H9 (cell line): ENCODE measurements at regions not wholly inside any gene's neighbourhood (a gene's known extent, or its start where the extent isn't known, plus 50 kb on each side); places are given as distances from the start of the nearest gene placed in this dataset.

Source experiments
- DNase-seq: peaks from one replicate; pipeline ENCODE4 v3.0.0-alpha.2; 2017
- H2AFZ ChIP-seq: one replicate; pipeline ENCODE4 v1.6.1; 2013; ENCODE audit warnings: mild to moderate bottlenecking, low read length, control low read depth, moderate library complexity
- H2AK5ac ChIP-seq: 2 replicates; pipeline ENCODE4 v1.6.1; 2013; ENCODE audit warnings: low read length, control low read depth, mixed read lengths; ENCODE audit not compliant: insufficient read length
- H2BK120ac ChIP-seq: one replicate; pipeline ENCODE4 v1.6.1; 2013; ENCODE audit warnings: low read depth, mild to moderate bottlenecking, low read length, control low read depth, inconsistent platforms; ENCODE audit not compliant: poor library complexity, severe bottlenecking
- H2BK12ac ChIP-seq: 2 replicates; pipeline ENCODE4 v1.6.1; 2013; ENCODE audit warnings: low read length, control low read depth, mixed read lengths, low read depth; ENCODE audit not compliant: insufficient read length
- H2BK15ac ChIP-seq: 2 replicates; pipeline ENCODE4 v1.6.1; 2013; ENCODE audit warnings: low read depth, low read length, control low read depth
- H2BK20ac ChIP-seq: one replicate; pipeline ENCODE4 v1.6.1; 2013; ENCODE audit warnings: low read depth, mild to moderate bottlenecking, low read length, control low read depth, inconsistent platforms; ENCODE audit not compliant: poor library complexity, severe bottlenecking
- H2BK5ac ChIP-seq: 2 replicates; pipeline ENCODE4 v1.6.1; 2013; ENCODE audit warnings: low read length, control low read depth, mixed read lengths; ENCODE audit not compliant: insufficient read length
- H3K14ac ChIP-seq: 2 replicates; pipeline ENCODE4 v1.6.1; 2013; ENCODE audit warnings: low read length, control low read depth; ENCODE audit not compliant: insufficient read depth
- H3K18ac ChIP-seq: 2 replicates; pipeline ENCODE4 v1.6.1; 2013; ENCODE audit warnings: low read depth, mild to moderate bottlenecking, mixed read lengths, low read length, control low read depth; ENCODE audit not compliant: insufficient read length
- H3K23ac ChIP-seq: 2 replicates; pipeline ENCODE4 v1.6.1; 2013; ENCODE audit warnings: low read length, control low read depth, mixed read lengths, low read depth; ENCODE audit not compliant: insufficient read length
- H3K23me2 ChIP-seq: 2 replicates; pipeline ENCODE4 v1.6.1; 2013; ENCODE audit warnings: low read depth, mild to moderate bottlenecking, mixed read lengths, low read length, control low read depth; ENCODE audit not compliant: insufficient read length, poor library complexity, severe bottlenecking
- H3K27ac ChIP-seq: 2 replicates; pipeline ENCODE4 v1.5.1; 2013; ENCODE audit warnings: low read length, control low read depth, mixed read lengths, low read depth; ENCODE audit not compliant: insufficient read length
- H3K27me3 ChIP-seq: 2 replicates; pipeline ENCODE4 v1.6.1; 2013; ENCODE audit warnings: low read length, control low read depth, inconsistent platforms; ENCODE audit not compliant: insufficient read depth
- H3K4ac ChIP-seq: 2 replicates; pipeline ENCODE4 v1.6.1; 2013; ENCODE audit warnings: low read depth, mild to moderate bottlenecking, control low read depth, inconsistent platforms, low read length, moderate library complexity
- H3K4me1 ChIP-seq: 2 replicates; pipeline ENCODE4 v1.6.1; 2013; ENCODE audit warnings: low read length, control low read depth, inconsistent platforms; ENCODE audit not compliant: insufficient read depth
- H3K4me2 ChIP-seq: 2 replicates; pipeline ENCODE4 v1.6.1; 2013; ENCODE audit warnings: low read length, control low read depth, mixed read lengths; ENCODE audit not compliant: insufficient read length, insufficient read depth
- H3K56ac ChIP-seq: 2 replicates; pipeline ENCODE4 v1.6.1; 2013; ENCODE audit warnings: low read depth, mild to moderate bottlenecking, mixed read lengths, low read length, control low read depth; ENCODE audit not compliant: insufficient read length
- H3K79me1 ChIP-seq: 2 replicates; pipeline ENCODE4 v1.6.1; 2013; ENCODE audit warnings: low read depth, mild to moderate bottlenecking, moderate library complexity, low read length, control low read depth, inconsistent platforms; ENCODE audit not compliant: insufficient read depth, poor library complexity, severe bottlenecking
- H3K79me2 ChIP-seq: 2 replicates; pipeline ENCODE4 v1.6.1; 2013; ENCODE audit warnings: low read length, control low read depth, inconsistent platforms; ENCODE audit not compliant: insufficient read depth
- H3K9ac ChIP-seq: 2 replicates; pipeline ENCODE4 v1.6.1; 2013; ENCODE audit warnings: low read length, control low read depth, mixed read lengths; ENCODE audit not compliant: insufficient read length; ENCODE audit errors: extremely low read depth
- H3K9me3 ChIP-seq: one replicate; pipeline ENCODE4 v1.6.1; 2013; ENCODE audit warnings: low read depth, low read length, inconsistent platforms; ENCODE audit not compliant: control insufficient read depth
- H3T11ph ChIP-seq: one replicate; pipeline ENCODE4 v1.6.1; 2013; ENCODE audit warnings: mild to moderate bottlenecking, low read length, control low read depth, inconsistent platforms
- H4K20me1 ChIP-seq: one replicate; pipeline ENCODE4 v1.6.1; 2013; ENCODE audit not compliant: control insufficient read depth, insufficient read length, insufficient read depth
- H4K5ac ChIP-seq: 2 replicates; pipeline ENCODE4 v1.6.1; 2013; ENCODE audit warnings: low read depth, mild to moderate bottlenecking, mixed read lengths, low read length, control low read depth; ENCODE audit not compliant: insufficient read length
- H4K8ac ChIP-seq: replicated peaks from 2 replicates; pipeline ENCODE4 v1.6.1; 2013; ENCODE audit warnings: low read length, control low read depth, mixed read lengths, low read depth; ENCODE audit not compliant: insufficient read length
- H4K91ac ChIP-seq: 2 replicates; pipeline ENCODE4 v1.6.1; 2013; ENCODE audit warnings: low read depth, mild to moderate bottlenecking, moderate library complexity, mixed read lengths, low read length, control low read depth; ENCODE audit not compliant: insufficient read length
- H3K27ac Mint-ChIP-seq, 3 experiments: 2 replicates in 2 of 3; 3 replicates in 1 of 3; pipeline ENCODE4 v1.8.0; 2020 to 2021; ENCODE audit warnings: mixed read lengths in 3 of 3, mild to moderate bottlenecking in 1 of 3, moderate library complexity in 1 of 3
- H3K27me3 Mint-ChIP-seq: 2 replicates; pipeline ENCODE4 v1.8.0; 2021; ENCODE audit warnings: low read depth, mild to moderate bottlenecking, moderate library complexity, mixed read lengths
- H3K36me3 Mint-ChIP-seq, 3 experiments: 2 replicates in 2 of 3; 3 replicates in 1 of 3; pipeline ENCODE4 v1.8.0; 2020 to 2021; ENCODE audit warnings: low read depth in 3 of 3, mixed read lengths in 3 of 3; ENCODE audit not compliant: insufficient read depth in 1 of 3
- H3K4me1 Mint-ChIP-seq, 2 experiments: 2 replicates each; pipeline ENCODE4 v1.8.0; 2020; ENCODE audit warnings: mixed read lengths in 2 of 2
- H3K4me3 Mint-ChIP-seq, 2 experiments: 2 replicates in 1 of 2; 3 replicates in 1 of 2; pipeline ENCODE4 v1.8.0; 2020 to 2021; ENCODE audit warnings: mild to moderate bottlenecking in 2 of 2, mixed read lengths in 2 of 2, moderate library complexity in 1 of 2
- H3K9me3 Mint-ChIP-seq, 2 experiments: 2 replicates in 1 of 2; 3 replicates in 1 of 2; pipeline ENCODE4 v1.8.0; 2020; ENCODE audit warnings: mild to moderate bottlenecking in 2 of 2, mixed read lengths in 2 of 2, moderate library complexity in 1 of 2
- CTCF ChIP-seq: fragments of 200-600 bp; sonication (generic); conservative IDR thresholded peaks from 3 replicates; pipeline ENCODE4 v1.8.0; 2021; ENCODE audit warnings: antibody characterized with exemption, mild to moderate bottlenecking
- WGBS: extraction: QIAGEN DNeasy Blood & Tissue Kit; methylation state at CpG from one replicate; pipeline ENCODE4 v1.1.7; 2013; ENCODE audit warnings: missing lambda C conversion rate, low lambda C conversion rate, mixed read lengths; ENCODE audit not compliant: insufficient read length; ENCODE audit errors: extremely low coverage; 5-methylcytosine and 5-hydroxymethylcytosine counted together

DNA sequence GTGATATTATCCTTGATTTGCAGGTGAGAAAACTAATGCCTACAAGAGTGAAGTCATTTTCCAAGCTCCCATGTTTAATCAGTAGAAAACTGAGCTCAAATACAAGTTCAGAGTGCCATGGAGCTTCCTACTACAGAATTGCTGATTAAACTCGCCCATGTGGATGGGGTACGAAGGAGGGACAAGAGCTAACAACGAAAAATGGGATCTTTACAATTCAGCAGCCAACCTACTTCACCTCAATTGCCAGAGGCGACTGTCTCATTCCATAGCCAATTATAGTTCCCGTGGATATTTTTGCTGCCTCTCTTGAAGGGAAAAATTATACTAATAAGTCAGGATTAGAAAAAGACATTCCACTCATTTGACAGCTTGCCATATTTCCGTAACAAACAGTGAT, 1155.1 kb downstream of the OLFM4 start:
- no peak overlapping the region for H3K4me2 ChIP-seq
- no peak overlapping the region for H2AK5ac ChIP-seq
- no peak overlapping the region for H2BK5ac ChIP-seq
- Mint-ChIP-seq H3K27ac (peak overlapping the region in 2 of 3 experiments; percentile 17 to 50; a peak in 2 of 7 replicates), H3K4me1 (peaks cover 31 to 38% of the 10 kb centered on the region in 2 experiments), H3K9me3 (peaks cover 0 to 4% of the 10 kb centered on the region in 2 experiments; a peak in 1 of 5 replicates), H3K27me3 (no peaks in the 10 kb centered on the region), H3K4me3 (no peak overlapping the region), H3K36me3 (no peaks in the 10 kb centered on the region)
- no peaks in the 10 kb centered on the region for H4K20me1 ChIP-seq
- no peak overlapping the region for H3K27ac ChIP-seq
- H3K79me2 ChIP-seq: no peaks in the 10 kb centered on the region
- no peak overlapping the region for H3K56ac ChIP-seq
- no peak overlapping the region for H2AFZ ChIP-seq
- H3K23ac ChIP-seq: no peak overlapping the region
- WGBS: no CpG with 5 or more reads among the region's 6 CpGs
- no peaks in the 10 kb centered on the region for H3K79me1 ChIP-seq
- H3K9me3 ChIP-seq: no peaks in the 10 kb centered on the region
- H4K91ac ChIP-seq: no peak overlapping the region
- DNase-seq: no peak
- no peak overlapping the region for H3K9ac ChIP-seq
- no peak overlapping the region for H2BK120ac ChIP-seq
- H2BK15ac ChIP-seq: no peak overlapping the region
- no peaks in the 10 kb centered on the region for H3K27me3 ChIP-seq
- H4K5ac ChIP-seq: no peak overlapping the region
- no peaks in the 10 kb centered on the region for H3K23me2 ChIP-seq
- H3K14ac ChIP-seq: no peak overlapping the region
- H3K4me1 ChIP-seq: peaks cover 7% of the 10 kb centered on the region; the same call in 1 of the 2 replicates
- no peak overlapping the region for H3K4ac ChIP-seq
- no peak overlapping the region for H4K8ac ChIP-seq
- H2BK20ac ChIP-seq: no peak overlapping the region
- H3T11ph ChIP-seq: no peak overlapping the region
- no peak for TF ChIP-seq CTCF
- no peak overlapping the region for H2BK12ac ChIP-seq
- H3K18ac ChIP-seq: no peak overlapping the region
